HL-60 (cell line): ENCODE measurements at regions not wholly inside any gene's neighbourhood (a gene's known extent, or its start where the extent isn't known, plus 50 kb on each side); places are given as distances from the start of the nearest gene placed in this dataset.

Experiments
- DNase-seq, 2 experiments: peaks; one replicate each; pipeline ENCODE4 v3.0.0-alpha.2; 2010 to 2020; ENCODE audit warnings: low read depth in 1 of 2, low spot score in 1 of 2
- H3K27ac ChIP-seq: fragments of 250-450 bp; sonication (Bioruptor Pico); replicated peaks from 2 replicates; pipeline ENCODE4 v1.5.1; 2020; ENCODE audit warnings: mild to moderate bottlenecking, moderate library complexity
- H3K27me3 ChIP-seq: fragments of 250-450 bp; sonication (Bioruptor Pico); 2 replicates; pipeline ENCODE4 v1.5.1; 2021; ENCODE audit warnings: mild to moderate bottlenecking, moderate library complexity; ENCODE audit not compliant: insufficient read depth, poor library complexity, severe bottlenecking
- H3K4me3 ChIP-seq: replicated peaks from 2 replicates; pipeline ENCODE4 v1.5.1; 2011; ENCODE audit warnings: mild to moderate bottlenecking, control low read depth, low read length; ENCODE audit not compliant: insufficient read depth
- GABPA ChIP-seq: IDR thresholded peaks from 2 replicates; pipeline ENCODE4 v1.6.1; 2012; ENCODE audit warnings: low read depth
- POLR2AphosphoS5 ChIP-seq: IDR thresholded peaks from 2 replicates; pipeline ENCODE4 v1.6.1; 2012; ENCODE audit warnings: low read depth
- SPI1 ChIP-seq: IDR thresholded peaks from 2 replicates; pipeline ENCODE4 v1.6.1; 2012; ENCODE audit warnings: low read depth, mild to moderate bottlenecking, borderline replicate concordance
- TF ChIP-seq, protein P1 (sequence below): IDR thresholded peaks from one replicate; pipeline ENCODE4 v1.5.1; 2011; ENCODE audit warnings: low read length, control low read depth, inconsistent platforms; ENCODE audit not compliant: insufficient read depth
- TF ChIP-seq, protein P2 (sequence below): IDR thresholded peaks from 2 replicates; pipeline ENCODE4 v1.6.1; 2012; ENCODE audit warnings: low read depth; ENCODE audit not compliant: insufficient replicate concordance

DNA sequence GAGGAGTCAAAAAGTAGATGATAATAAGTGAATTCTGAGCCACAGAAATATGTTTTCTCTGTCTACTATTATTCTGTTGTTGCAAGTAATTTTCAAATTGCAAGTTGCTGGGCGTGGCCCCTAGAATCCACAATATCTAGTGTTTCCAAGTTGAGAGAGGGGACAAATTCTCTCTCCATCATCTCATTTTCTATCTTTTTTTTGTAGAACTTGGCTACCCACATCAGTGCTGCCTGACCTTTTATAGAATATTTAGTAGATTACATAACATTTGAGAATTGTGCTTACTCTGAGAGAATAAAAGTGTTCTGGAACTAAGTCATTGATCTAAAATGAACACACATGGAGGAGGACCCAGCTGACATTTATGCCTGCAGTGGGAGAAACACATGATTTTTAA is 110.9 kb upstream of the CSNK1A1L start:
- DNase-seq, result no peak
- Histone ChIP-seq H3K27me3 (no peaks in the 10 kb centered on the region), H3K27ac (no peak overlapping the region), H3K4me3 (no peak overlapping the region)
- no peak for TF ChIP-seq SPI1
- TF ChIP-seq, protein P1, sequence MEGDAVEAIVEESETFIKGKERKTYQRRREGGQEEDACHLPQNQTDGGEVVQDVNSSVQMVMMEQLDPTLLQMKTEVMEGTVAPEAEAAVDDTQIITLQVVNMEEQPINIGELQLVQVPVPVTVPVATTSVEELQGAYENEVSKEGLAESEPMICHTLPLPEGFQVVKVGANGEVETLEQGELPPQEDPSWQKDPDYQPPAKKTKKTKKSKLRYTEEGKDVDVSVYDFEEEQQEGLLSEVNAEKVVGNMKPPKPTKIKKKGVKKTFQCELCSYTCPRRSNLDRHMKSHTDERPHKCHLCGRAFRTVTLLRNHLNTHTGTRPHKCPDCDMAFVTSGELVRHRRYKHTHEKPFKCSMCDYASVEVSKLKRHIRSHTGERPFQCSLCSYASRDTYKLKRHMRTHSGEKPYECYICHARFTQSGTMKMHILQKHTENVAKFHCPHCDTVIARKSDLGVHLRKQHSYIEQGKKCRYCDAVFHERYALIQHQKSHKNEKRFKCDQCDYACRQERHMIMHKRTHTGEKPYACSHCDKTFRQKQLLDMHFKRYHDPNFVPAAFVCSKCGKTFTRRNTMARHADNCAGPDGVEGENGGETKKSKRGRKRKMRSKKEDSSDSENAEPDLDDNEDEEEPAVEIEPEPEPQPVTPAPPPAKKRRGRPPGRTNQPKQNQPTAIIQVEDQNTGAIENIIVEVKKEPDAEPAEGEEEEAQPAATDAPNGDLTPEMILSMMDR, result no peak
- no peak for TF ChIP-seq GABPA
- no peak for TF ChIP-seq POLR2AphosphoS5
- TF ChIP-seq, protein P2, sequence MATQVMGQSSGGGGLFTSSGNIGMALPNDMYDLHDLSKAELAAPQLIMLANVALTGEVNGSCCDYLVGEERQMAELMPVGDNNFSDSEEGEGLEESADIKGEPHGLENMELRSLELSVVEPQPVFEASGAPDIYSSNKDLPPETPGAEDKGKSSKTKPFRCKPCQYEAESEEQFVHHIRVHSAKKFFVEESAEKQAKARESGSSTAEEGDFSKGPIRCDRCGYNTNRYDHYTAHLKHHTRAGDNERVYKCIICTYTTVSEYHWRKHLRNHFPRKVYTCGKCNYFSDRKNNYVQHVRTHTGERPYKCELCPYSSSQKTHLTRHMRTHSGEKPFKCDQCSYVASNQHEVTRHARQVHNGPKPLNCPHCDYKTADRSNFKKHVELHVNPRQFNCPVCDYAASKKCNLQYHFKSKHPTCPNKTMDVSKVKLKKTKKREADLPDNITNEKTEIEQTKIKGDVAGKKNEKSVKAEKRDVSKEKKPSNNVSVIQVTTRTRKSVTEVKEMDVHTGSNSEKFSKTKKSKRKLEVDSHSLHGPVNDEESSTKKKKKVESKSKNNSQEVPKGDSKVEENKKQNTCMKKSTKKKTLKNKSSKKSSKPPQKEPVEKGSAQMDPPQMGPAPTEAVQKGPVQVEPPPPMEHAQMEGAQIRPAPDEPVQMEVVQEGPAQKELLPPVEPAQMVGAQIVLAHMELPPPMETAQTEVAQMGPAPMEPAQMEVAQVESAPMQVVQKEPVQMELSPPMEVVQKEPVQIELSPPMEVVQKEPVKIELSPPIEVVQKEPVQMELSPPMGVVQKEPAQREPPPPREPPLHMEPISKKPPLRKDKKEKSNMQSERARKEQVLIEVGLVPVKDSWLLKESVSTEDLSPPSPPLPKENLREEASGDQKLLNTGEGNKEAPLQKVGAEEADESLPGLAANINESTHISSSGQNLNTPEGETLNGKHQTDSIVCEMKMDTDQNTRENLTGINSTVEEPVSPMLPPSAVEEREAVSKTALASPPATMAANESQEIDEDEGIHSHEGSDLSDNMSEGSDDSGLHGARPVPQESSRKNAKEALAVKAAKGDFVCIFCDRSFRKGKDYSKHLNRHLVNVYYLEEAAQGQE, result no peak

- no peak overlapping the region for H3K27ac ChIP-seq
- H3K4me3 ChIP-seq, result no peak overlapping the region
- no peak for DNase-seq
- no peaks in the 10 kb centered on the region for H3K27me3 ChIP-seq
- TF ChIP-seq GABPA (no peak), POLR2AphosphoS5 (no peak), SPI1 (no peak)
- TF ChIP-seq, protein P1, result no peak
- TF ChIP-seq, protein P2, result no peak
These were observed 107.4 kb upstream of the CSNK1A1L start for GRCh38 chr13:37212826-37213225.

DNA sequence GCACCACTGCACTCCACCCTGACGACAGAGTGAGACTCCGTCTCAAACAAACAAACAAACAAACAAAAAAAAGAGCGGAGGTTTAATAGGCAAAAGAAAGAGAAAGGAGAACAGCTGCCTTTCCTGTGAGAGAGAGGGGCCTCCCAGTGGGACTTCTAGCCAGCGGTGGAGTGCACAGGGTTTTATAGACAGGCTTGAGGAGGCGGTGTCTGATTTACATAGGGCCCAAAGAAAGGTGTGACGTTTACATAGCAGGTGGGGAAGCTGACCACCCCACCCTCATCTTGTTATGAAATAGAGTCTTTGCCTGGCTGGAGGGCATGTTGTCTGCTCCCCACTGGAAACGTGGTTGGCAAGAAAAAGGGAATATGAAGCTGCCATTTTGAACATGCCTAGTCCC is 106.0 kb upstream of the CSNK1A1L start:
- no peak overlapping the region for H3K27ac ChIP-seq
- no peak for DNase-seq
- no peaks in the 10 kb centered on the region for H3K27me3 ChIP-seq
- H3K4me3 ChIP-seq, result no peak overlapping the region
- no peak for TF ChIP-seq SPI1
- TF ChIP-seq, protein P1, result no peak
- TF ChIP-seq GABPA, result no peak
- TF ChIP-seq, protein P2, result no peak
- no peak for TF ChIP-seq POLR2AphosphoS5
